ENCODE measurements at regions not wholly inside any gene's neighbourhood (a gene's known extent, or its start where the extent isn't known, plus 50 kb on each side); places are given as distances from the start of the nearest gene placed in this dataset.

DNA sequence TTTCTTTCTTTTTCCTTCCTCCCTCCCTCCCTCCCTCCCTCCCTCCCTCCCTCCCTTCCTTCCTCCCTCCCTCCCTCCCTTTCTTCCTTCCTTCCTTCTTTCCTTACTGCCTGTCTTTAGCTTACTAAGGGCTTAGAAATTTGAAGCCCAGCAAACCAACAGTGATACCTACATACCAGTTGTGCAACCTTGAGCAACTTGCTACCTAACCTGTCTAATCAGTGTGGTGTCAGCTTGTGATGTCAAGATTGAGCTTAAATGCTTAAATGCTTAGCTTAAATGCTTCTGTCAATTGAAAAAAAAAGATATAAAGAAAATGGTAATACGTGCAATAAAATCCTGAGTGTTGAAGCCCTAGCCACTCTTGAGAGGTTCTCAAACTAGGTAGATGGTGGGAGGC lies 728.6 kb downstream of the TRIML1 start:
- TF ChIP-seq, protein P1, sequence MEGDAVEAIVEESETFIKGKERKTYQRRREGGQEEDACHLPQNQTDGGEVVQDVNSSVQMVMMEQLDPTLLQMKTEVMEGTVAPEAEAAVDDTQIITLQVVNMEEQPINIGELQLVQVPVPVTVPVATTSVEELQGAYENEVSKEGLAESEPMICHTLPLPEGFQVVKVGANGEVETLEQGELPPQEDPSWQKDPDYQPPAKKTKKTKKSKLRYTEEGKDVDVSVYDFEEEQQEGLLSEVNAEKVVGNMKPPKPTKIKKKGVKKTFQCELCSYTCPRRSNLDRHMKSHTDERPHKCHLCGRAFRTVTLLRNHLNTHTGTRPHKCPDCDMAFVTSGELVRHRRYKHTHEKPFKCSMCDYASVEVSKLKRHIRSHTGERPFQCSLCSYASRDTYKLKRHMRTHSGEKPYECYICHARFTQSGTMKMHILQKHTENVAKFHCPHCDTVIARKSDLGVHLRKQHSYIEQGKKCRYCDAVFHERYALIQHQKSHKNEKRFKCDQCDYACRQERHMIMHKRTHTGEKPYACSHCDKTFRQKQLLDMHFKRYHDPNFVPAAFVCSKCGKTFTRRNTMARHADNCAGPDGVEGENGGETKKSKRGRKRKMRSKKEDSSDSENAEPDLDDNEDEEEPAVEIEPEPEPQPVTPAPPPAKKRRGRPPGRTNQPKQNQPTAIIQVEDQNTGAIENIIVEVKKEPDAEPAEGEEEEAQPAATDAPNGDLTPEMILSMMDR (conservative IDR thresholded peaks at IDR 0.05; ENCODE audit: control insufficient read depth, insufficient read depth, low read depth, low read length), result no peak

DNA sequence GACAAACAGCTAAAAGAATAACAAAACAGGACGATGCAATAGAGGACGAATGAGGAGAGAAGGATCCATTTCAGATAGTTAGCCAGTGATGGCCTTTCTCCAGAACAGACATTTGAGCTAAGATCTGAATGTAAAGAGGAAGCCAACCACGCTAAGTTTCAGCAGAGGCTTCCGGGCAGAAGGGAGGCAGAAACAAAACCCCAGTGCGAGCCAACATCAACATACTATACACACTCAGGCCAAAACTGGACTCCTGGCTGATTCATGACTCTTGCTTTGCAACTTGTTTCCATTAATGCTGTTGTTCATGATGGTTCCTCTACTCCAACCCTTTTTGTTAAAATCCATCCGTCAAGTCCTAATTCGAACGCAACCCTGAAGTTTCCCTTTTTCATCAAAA lies 730.3 kb downstream of the TRIML1 start:
- no peak overlapping the region for H3K4me3 ChIP-seq (ENCODE audit: control insufficient read depth, low read depth, low read length)
- peak; percentile 24 for DNase-seq (ENCODE audit: low read depth)
- TF ChIP-seq, protein P1 (conservative IDR thresholded peaks at IDR 0.05; ENCODE audit: control insufficient read depth, insufficient read depth, low read depth, low read length), result no peak

More for the DNA sequence above, 728.6 kb downstream of the TRIML1 start:
- no peak for DNase-seq (ENCODE audit: low read depth)
- no peak overlapping the region for H3K4me3 ChIP-seq (ENCODE audit: control insufficient read depth, low read depth, low read length)

DNA sequence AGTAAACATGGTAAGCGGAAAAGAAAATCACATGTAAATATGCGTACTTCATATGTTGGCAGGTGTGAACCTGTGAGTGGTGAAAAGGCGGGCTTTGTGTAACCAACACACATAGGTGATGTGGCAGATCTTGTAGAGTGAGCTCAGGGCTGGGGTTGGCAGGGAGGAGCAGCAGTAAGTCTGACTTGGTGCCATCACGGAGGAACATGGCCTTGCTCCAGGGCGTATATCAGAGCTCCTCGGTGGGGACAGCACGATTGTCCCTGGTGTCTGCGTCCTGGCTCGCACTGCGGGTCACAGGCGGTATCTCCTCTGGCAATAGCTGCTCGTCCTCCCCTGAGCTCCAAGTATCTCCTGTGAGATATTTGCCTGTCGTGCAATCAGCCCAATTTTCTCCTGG lies 733.6 kb downstream of the TRIML1 start:
- no peak overlapping the region for H3K4me3 ChIP-seq (ENCODE audit: control insufficient read depth, low read depth, low read length)
- DNase-seq (ENCODE audit: low read depth), result no peak
- TF ChIP-seq, protein P1 (conservative IDR thresholded peaks at IDR 0.05; ENCODE audit: control insufficient read depth, insufficient read depth, low read depth, low read length), result no peak

DNA sequence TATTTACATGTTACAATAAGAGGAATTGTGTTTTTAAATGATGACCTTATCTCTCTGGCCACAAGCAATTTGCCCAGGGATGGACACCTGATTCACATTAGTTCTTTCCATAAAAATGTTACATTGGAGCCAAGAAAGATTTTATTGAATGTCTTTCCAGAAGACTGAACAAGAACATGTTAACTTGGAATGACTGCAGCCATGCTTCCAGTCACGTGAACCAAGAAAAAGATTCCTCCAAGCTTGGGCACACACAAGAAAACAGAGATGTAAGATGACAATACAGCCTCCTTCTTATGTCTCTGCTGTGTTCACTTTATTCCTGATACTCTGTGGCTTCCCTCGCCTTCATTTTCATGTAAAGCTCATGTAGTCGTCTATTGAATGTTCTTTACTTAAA lies 737.6 kb downstream of the TRIML1 start:
- TF ChIP-seq, protein P1 (conservative IDR thresholded peaks at IDR 0.05; ENCODE audit: control insufficient read depth, insufficient read depth, low read depth, low read length), result no peak
- no peak overlapping the region for H3K4me3 ChIP-seq (ENCODE audit: control insufficient read depth, low read depth, low read length)

DNA sequence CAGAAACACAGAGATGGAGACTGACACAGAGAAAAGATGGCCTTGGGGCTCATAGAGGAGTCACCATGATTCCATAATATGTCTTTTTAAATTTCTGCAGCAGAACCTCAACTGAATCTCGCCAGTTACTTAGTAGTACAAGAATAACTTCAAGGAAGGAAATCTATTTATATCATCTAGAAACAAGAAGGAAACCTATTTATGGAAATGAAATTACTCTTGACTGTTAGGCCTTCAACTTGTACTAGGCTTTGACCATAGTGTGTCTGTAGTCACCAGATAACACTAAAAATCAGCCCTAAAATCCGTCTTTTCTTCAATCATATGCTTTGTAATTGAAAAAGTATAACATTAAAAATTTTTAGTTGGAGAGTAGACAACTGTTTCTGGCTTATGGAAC lies 740.4 kb downstream of the TRIML1 start:
- no peak overlapping the region for H3K4me3 ChIP-seq (ENCODE audit: control insufficient read depth, low read depth, low read length)
- no peak for DNase-seq (ENCODE audit: low read depth)
- TF ChIP-seq, protein P1 (conservative IDR thresholded peaks at IDR 0.05; ENCODE audit: control insufficient read depth, insufficient read depth, low read depth, low read length), result no peak

More for the DNA sequence above, 737.6 kb downstream of the TRIML1 start:
- DNase-seq (ENCODE audit: low read depth), result no peak

DNA sequence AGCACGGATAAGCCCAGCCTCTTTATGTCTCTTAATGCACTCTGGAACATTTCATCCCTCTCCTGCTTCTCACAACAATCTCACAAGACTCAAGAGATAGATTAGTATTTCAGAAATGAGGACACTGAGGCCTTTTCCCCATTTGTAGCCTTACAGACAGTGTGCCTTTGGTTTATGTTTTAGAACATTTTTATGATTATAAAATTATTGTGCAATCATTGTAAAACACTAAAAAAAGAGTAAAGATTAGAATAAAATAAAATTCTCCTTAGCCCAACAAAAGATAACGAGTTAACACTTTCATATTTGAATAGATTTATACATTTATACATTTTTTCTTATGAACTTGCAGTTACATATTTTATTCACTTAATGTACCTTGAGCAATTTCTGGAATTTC lies 748.7 kb downstream of the TRIML1 start:
- TF ChIP-seq, protein P1 (conservative IDR thresholded peaks at IDR 0.05; ENCODE audit: control insufficient read depth, insufficient read depth, low read depth, low read length), result no peak
- no peak for DNase-seq (ENCODE audit: low read depth)
- no peak overlapping the region for H3K4me3 ChIP-seq (ENCODE audit: control insufficient read depth, low read depth, low read length)

DNA sequence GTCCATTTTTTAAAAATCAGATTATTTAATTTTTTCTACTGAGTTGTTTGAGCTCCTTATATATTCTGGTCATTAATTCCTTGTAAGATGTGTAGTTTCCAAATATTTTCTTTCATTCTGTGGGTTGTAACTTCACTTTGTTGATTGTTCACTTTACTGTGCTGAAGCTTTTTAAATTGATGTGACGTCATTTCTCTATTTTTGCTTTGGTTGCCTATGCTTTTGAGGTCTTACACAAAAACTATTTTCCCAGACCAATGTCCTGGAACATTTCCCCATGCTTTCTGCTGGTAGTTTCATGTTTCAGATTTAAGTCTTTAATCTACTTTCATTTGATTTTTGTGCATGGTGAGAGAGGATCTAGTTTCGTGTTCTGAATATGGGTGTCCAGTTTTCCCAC lies 753.6 kb downstream of the TRIML1 start:
- TF ChIP-seq, protein P1 (conservative IDR thresholded peaks at IDR 0.05; ENCODE audit: control insufficient read depth, insufficient read depth, low read depth, low read length), result no peak
- DNase-seq (ENCODE audit: low read depth), result no peak
- H3K4me3 ChIP-seq (ENCODE audit: control insufficient read depth, low read depth, low read length), result no peak overlapping the region
